Esophagus squamous epithelium (tissue), 4 donors: ENCODE measurements at regions not wholly inside any gene's neighbourhood (a gene's known extent, or its start where the extent isn't known, plus 50 kb on each side); places are given as distances from the start of the nearest gene placed in this dataset.

ENCODE experiments used
- CTCF ChIP-seq, 6 experiments: fragments of 450-650 bp in 4 of 6; fragments of 200-600 bp in 2 of 6; sonication (generic) in 2 of 6; IDR thresholded peaks; one replicate each; pipeline ENCODE4 v1.5.1; 2016 to 2019; ENCODE audit warnings: antibody characterized with exemption in 6 of 6, mild to moderate bottlenecking in 4 of 6, moderate library complexity in 4 of 6
- POLR2A ChIP-seq, 4 donors: fragments of 450-650 bp; IDR thresholded peaks; one replicate each; pipeline ENCODE4 v1.6.1; 2017; ENCODE audit warnings: antibody characterized with exemption in 4 of 4, mild to moderate bottlenecking in 4 of 4, moderate library complexity in 3 of 4

- TF ChIP-seq CTCF (IDR thresholded peaks at IDR 0.05) (no peak), POLR2A (IDR thresholded peaks at IDR 0.05) (no peak)
These were observed 159.7 kb downstream of the SLC35B3 start for GRCh38 chr6:8275667-8276066.
